ENCODE measurements at regions not wholly inside any gene's neighbourhood (a gene's known extent, or its start where the extent isn't known, plus 50 kb on each side); places are given as distances from the start of the nearest gene placed in this dataset.

DNA sequence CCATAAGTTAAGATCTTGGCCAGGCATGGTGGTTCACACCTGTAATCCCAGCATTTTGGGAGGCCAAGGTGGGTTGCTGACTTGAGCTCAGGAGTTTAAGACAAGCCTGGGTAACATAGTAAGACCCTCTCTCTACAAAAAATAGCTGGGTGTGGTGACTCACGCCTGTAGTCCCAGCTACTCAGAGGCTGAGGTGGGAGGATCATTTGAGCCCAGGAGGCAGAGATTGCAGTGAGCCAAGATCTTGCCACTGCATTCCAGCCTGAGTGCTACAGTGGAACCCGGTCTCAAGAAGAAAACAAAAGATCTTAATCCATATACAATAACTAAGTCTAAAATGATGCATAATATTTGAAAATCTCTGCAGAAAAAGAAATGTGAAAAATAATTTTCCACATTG, 165.5 kb upstream of the NR5A2 start:
- Histone ChIP-seq H3K4me1 (no peaks in the 10 kb centered on the region), H3K27ac (no peak overlapping the region), H3K27me3 (no peaks in the 10 kb centered on the region), H3K9me3 (no peaks in the 10 kb centered on the region), H3K36me3 (no peaks in the 10 kb centered on the region), H3K4me3 (no peak overlapping the region)
- no peak for DNase-seq (ENCODE audit: extremely low spot score in 2 of 2)
- intact Hi-C loops (cut with DNase I) = no loop called here
- TF ChIP-seq, protein P1, sequence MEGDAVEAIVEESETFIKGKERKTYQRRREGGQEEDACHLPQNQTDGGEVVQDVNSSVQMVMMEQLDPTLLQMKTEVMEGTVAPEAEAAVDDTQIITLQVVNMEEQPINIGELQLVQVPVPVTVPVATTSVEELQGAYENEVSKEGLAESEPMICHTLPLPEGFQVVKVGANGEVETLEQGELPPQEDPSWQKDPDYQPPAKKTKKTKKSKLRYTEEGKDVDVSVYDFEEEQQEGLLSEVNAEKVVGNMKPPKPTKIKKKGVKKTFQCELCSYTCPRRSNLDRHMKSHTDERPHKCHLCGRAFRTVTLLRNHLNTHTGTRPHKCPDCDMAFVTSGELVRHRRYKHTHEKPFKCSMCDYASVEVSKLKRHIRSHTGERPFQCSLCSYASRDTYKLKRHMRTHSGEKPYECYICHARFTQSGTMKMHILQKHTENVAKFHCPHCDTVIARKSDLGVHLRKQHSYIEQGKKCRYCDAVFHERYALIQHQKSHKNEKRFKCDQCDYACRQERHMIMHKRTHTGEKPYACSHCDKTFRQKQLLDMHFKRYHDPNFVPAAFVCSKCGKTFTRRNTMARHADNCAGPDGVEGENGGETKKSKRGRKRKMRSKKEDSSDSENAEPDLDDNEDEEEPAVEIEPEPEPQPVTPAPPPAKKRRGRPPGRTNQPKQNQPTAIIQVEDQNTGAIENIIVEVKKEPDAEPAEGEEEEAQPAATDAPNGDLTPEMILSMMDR (IDR thresholded peaks at IDR 0.05) = no peak
- TF ChIP-seq POLR2A (IDR thresholded peaks at IDR 0.05) = no peak
- TF ChIP-seq POLR2AphosphoS5 (IDR thresholded peaks at IDR 0.05; ENCODE audit: insufficient read depth in 1 of 2, low read depth in 1 of 2) = no peak

DNA sequence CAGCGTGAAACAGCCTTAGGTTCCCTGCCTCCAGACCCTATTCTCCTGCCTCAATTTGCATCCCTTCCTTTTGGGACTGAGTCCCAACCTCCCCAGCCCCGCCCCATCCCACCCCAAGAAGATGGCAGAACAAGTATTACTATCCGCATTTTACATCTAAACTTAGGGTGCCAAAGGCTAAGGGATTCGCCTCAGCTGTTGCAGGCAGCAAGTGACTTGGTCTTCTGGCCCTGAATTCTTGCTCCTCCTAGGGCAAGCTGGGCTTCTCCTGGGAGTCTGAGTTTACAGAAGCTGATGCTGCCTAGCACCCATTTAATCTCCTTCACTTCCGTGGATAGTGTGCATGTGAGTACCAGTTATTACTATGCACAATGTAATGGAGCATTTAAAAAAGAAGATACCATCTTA, 161.3 kb upstream of the NR5A2 start:
- H3K9me3 ChIP-seq = no peaks in the 10 kb centered on the region
- TF ChIP-seq POLR2A (IDR thresholded peaks at IDR 0.05) (no peak), POLR2AphosphoS5 (IDR thresholded peaks at IDR 0.05; ENCODE audit: insufficient read depth in 1 of 2, low read depth in 1 of 2) (no peak)
- TF ChIP-seq, protein P1 (IDR thresholded peaks at IDR 0.05) = no peak
- H3K36me3 ChIP-seq = no peaks in the 10 kb centered on the region
- H3K4me1 ChIP-seq = no peaks in the 10 kb centered on the region
- no peaks in the 10 kb centered on the region for H3K27me3 ChIP-seq
- H3K27ac ChIP-seq = no peak overlapping the region
- intact Hi-C loops (cut with DNase I) = no loop called here
- H3K4me3 ChIP-seq = no peak overlapping the region
- no peak for DNase-seq (ENCODE audit: extremely low spot score in 2 of 2)

DNA sequence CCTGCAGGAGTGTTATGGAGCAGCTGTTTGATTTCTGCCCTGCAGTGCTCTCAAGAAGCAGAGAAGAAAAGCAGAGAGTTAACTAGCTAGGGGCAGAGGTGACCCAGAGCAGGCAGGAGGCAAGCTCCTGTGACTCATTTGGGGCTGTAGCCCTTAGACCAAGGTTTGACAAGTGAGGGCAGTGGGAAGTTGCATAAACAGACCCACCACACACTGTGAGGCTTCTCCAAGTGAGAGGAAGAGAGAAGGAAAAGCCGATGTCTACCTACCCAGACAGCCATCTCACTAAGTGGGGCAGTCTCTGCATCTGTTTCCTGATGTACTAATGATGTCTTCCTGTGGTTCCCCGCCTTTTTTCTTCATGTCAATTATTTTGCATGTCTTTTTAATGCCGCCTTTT, 159.9 kb upstream of the NR5A2 start:
- no peaks in the 10 kb centered on the region for H3K9me3 ChIP-seq
- intact Hi-C loops (cut with DNase I) = no loop called here
- TF ChIP-seq POLR2AphosphoS5 (IDR thresholded peaks at IDR 0.05; ENCODE audit: insufficient read depth in 1 of 2, low read depth in 1 of 2) (no peak), POLR2A (IDR thresholded peaks at IDR 0.05) (no peak)
- TF ChIP-seq, protein P1 (IDR thresholded peaks at IDR 0.05) = no peak
- H3K36me3 ChIP-seq = no peaks in the 10 kb centered on the region
- no peaks in the 10 kb centered on the region for H3K27me3 ChIP-seq
- H3K27ac ChIP-seq = no peak overlapping the region
- no peak for DNase-seq (ENCODE audit: extremely low spot score in 2 of 2)
- no peaks in the 10 kb centered on the region for H3K4me1 ChIP-seq
- no peak overlapping the region for H3K4me3 ChIP-seq

- intact Hi-C loops (cut with DNase I) = no loop called here
Observed at GRCh38 chr1:199868777-199869176, 158.7 kb upstream of the NR5A2 start.

DNA sequence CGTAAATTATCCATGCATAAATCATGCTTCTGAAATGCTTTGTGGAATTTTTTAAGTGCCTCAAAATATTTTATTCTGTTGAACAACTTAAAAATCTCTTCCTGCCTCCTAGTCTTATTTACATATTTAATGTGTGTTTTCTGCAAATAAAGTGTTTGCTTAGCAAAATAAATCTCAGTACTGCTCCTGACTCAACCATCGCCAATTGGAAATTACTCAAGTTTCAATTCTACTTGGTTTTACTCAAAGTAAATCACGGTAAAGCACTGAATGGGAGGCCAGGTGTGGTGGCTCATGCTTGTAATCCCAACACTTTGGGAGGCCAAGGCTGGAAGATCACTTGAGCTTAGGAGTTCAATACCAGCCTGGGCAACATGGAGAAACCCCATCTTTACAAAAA, 152.2 kb upstream of the NR5A2 start:
- Histone ChIP-seq H3K9me3 (no peaks in the 10 kb centered on the region), H3K36me3 (no peaks in the 10 kb centered on the region), H3K27me3 (no peaks in the 10 kb centered on the region), H3K4me1 (no peaks in the 10 kb centered on the region), H3K27ac (no peak overlapping the region), H3K4me3 (no peak overlapping the region)
- DNase-seq (ENCODE audit: extremely low spot score in 2 of 2) = no peak
- intact Hi-C loops (cut with DNase I) = no loop called here
- TF ChIP-seq POLR2A (IDR thresholded peaks at IDR 0.05) = no peak
- TF ChIP-seq, protein P1 (IDR thresholded peaks at IDR 0.05) = no peak
- TF ChIP-seq POLR2AphosphoS5 (IDR thresholded peaks at IDR 0.05; ENCODE audit: insufficient read depth in 1 of 2, low read depth in 1 of 2) = no peak

More at GRCh38 chr1:199868777-199869176, 158.7 kb upstream of the NR5A2 start:
- DNase-seq (ENCODE audit: extremely low spot score in 2 of 2) = no peak
- H3K4me3 ChIP-seq = no peak overlapping the region
- no peak overlapping the region for H3K27ac ChIP-seq
- TF ChIP-seq POLR2AphosphoS5 (IDR thresholded peaks at IDR 0.05; ENCODE audit: insufficient read depth in 1 of 2, low read depth in 1 of 2) (no peak), POLR2A (IDR thresholded peaks at IDR 0.05) (no peak)
- TF ChIP-seq, protein P1 (IDR thresholded peaks at IDR 0.05) = no peak
- no peaks in the 10 kb centered on the region for H3K9me3 ChIP-seq
- H3K4me1 ChIP-seq = no peaks in the 10 kb centered on the region
- no peaks in the 10 kb centered on the region for H3K27me3 ChIP-seq
- no peaks in the 10 kb centered on the region for H3K36me3 ChIP-seq

Data from vagina (tissue), 2 donors.